DOHH2 (cell line): ENCODE measurements at regions not wholly inside any gene's neighbourhood (a gene's known extent, or its start where the extent isn't known, plus 50 kb on each side); places are given as distances from the start of the nearest gene placed in this dataset.

Experiments
- H3F3A ChIP-seq: fragments of 200-600 bp; sonication (generic), shearing (Covaris generic); 2 replicates; pipeline ENCODE4 v1.6.0; 2016; ENCODE audit warnings: antibody characterized with exemption, mild to moderate bottlenecking; ENCODE audit not compliant: control insufficient read depth, insufficient read depth
- H3K27ac ChIP-seq: fragments of 200-600 bp; sonication (generic); 2 replicates; pipeline ENCODE4 v1.5.1; 2014; ENCODE audit warnings: low read depth, mild to moderate bottlenecking, low read length, moderate library complexity
- H3K27me3 ChIP-seq: fragments of 200-600 bp; sonication (generic); 2 replicates; pipeline ENCODE4 v1.6.1; 2014; ENCODE audit warnings: mild to moderate bottlenecking, low read length, mixed read lengths; ENCODE audit not compliant: control insufficient read depth
- H3K36me3 ChIP-seq: fragments of 200-600 bp; sonication (generic); 2 replicates; pipeline ENCODE4 v1.6.1; 2014; ENCODE audit warnings: mild to moderate bottlenecking, low read length, moderate library complexity, mixed read lengths; ENCODE audit not compliant: control insufficient read depth
- H3K4me1 ChIP-seq: fragments of 200-600 bp; sonication (generic); 2 replicates; pipeline ENCODE4 v1.6.1; 2014; ENCODE audit warnings: mild to moderate bottlenecking, low read length, mixed read lengths; ENCODE audit not compliant: control insufficient read depth
- H3K4me2 ChIP-seq: fragments of 200-600 bp; sonication (generic); 2 replicates; pipeline ENCODE4 v1.6.0; 2014; ENCODE audit warnings: mild to moderate bottlenecking, low read length, moderate library complexity
- H3K4me3 ChIP-seq: fragments of 200-600 bp; sonication (generic); 2 replicates; pipeline ENCODE4 v1.5.1; 2014; ENCODE audit warnings: mild to moderate bottlenecking, low read length, mixed read lengths
- H3K79me2 ChIP-seq: fragments of 200-600 bp; sonication (generic); 2 replicates; pipeline ENCODE4 v1.6.1; 2014; ENCODE audit warnings: mild to moderate bottlenecking, low read length, mixed read lengths; ENCODE audit not compliant: control insufficient read depth
- H3K9me2 ChIP-seq: fragments of 200-600 bp; sonication (generic); replicated peaks from 2 replicates; pipeline ENCODE4 v1.6.1; 2014; ENCODE audit warnings: mild to moderate bottlenecking, low read length, mixed read lengths; ENCODE audit not compliant: control insufficient read depth
- H3K9me3 ChIP-seq: fragments of 200-600 bp; sonication (generic); 2 replicates; pipeline ENCODE4 v1.6.1; 2014; ENCODE audit warnings: antibody characterized with exemption, low read length, mixed read lengths; ENCODE audit not compliant: control insufficient read depth, insufficient read depth
- H4K20me1 ChIP-seq: fragments of 200-600 bp; sonication (generic); 2 replicates; pipeline ENCODE4 v1.6.0; 2014; ENCODE audit warnings: low read depth, mild to moderate bottlenecking, antibody characterized with exemption, low read length, moderate library complexity; ENCODE audit not compliant: control insufficient read depth, insufficient read depth
- EZH2phosphoT487 ChIP-seq: fragments of 200-600 bp; sonication (generic); IDR thresholded peaks from 2 replicates; pipeline ENCODE4 v1.6.1; 2017; ENCODE audit warnings: borderline replicate concordance, mild to moderate bottlenecking, antibody characterized with exemption, low read length, moderate library complexity, mixed read lengths
- TF ChIP-seq, protein P1 (sequence below): fragments of 200-600 bp; sonication (generic); IDR thresholded peaks from one replicate; pipeline ENCODE4 v1.5.1; 2014; ENCODE audit warnings: antibody characterized with exemption, mild to moderate bottlenecking, low read depth, low read length; ENCODE audit not compliant: poor library complexity, severe bottlenecking

DNA sequence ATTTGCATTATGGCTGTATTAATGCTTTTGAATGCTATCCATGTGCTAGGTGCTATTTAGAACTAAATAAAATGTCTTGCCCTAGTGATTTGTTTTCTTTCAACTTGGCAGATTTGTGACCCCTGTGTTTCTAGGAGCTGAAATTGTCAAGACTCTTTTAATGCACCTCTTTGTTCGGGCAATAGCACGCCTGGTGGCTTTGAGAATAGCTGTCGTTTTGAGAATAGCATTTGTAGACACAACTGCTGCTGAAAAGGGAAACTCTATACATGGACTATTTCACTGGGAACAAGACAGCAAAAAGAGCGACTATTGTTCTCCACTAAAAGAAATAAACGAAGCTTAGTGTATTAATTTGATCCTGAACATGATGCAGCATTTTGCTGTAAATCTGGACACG is 352.1 kb upstream of the ZNF521 start:
- no peaks in the 10 kb centered on the region for H3K9me3 ChIP-seq
- H4K20me1 ChIP-seq: no peaks in the 10 kb centered on the region
- no peaks in the 10 kb centered on the region for H3F3A ChIP-seq
- H3K9me2 ChIP-seq: no peaks in the 10 kb centered on the region
- no peaks in the 10 kb centered on the region for H3K79me2 ChIP-seq
- no peak overlapping the region for H3K4me3 ChIP-seq
- no peaks in the 10 kb centered on the region for H3K4me1 ChIP-seq
- no peak for TF ChIP-seq EZH2phosphoT487
- TF ChIP-seq, protein P1, sequence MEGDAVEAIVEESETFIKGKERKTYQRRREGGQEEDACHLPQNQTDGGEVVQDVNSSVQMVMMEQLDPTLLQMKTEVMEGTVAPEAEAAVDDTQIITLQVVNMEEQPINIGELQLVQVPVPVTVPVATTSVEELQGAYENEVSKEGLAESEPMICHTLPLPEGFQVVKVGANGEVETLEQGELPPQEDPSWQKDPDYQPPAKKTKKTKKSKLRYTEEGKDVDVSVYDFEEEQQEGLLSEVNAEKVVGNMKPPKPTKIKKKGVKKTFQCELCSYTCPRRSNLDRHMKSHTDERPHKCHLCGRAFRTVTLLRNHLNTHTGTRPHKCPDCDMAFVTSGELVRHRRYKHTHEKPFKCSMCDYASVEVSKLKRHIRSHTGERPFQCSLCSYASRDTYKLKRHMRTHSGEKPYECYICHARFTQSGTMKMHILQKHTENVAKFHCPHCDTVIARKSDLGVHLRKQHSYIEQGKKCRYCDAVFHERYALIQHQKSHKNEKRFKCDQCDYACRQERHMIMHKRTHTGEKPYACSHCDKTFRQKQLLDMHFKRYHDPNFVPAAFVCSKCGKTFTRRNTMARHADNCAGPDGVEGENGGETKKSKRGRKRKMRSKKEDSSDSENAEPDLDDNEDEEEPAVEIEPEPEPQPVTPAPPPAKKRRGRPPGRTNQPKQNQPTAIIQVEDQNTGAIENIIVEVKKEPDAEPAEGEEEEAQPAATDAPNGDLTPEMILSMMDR: no peak
- H3K27me3 ChIP-seq: 0 out of 2 replicates have a peak, but pooled peaks cover 3% of the 10 kb centered on the region
- H3K36me3 ChIP-seq: no peaks in the 10 kb centered on the region
- no peak overlapping the region for H3K4me2 ChIP-seq
- H3K27ac ChIP-seq: no peak overlapping the region

DNA sequence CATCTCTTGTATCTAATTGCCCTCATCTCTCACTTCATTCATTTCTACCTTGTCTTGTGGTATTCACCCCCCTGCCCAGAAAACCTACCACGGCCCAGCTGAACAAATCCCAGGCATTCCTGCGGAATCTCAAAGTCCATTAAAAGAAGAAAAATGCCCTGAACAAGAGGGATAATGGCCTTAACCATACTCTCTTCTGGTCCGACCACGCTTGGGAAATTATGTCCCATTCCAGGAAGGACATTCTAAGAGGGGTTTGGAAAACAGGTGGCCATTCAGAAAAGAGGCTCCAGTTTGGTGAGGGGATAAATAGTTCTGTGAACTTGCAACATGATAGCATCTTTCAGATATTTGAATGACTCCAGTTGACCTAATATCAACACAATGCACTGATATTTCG is 349.9 kb upstream of the ZNF521 start:
- H3K27me3 ChIP-seq: 0 out of 2 replicates have a peak, but pooled peaks cover 3% of the 10 kb centered on the region
- no peak for TF ChIP-seq EZH2phosphoT487
- H3K79me2 ChIP-seq: no peaks in the 10 kb centered on the region
- H3K36me3 ChIP-seq: no peaks in the 10 kb centered on the region
- no peak overlapping the region for H3K27ac ChIP-seq
- no peaks in the 10 kb centered on the region for H4K20me1 ChIP-seq
- no peaks in the 10 kb centered on the region for H3K4me1 ChIP-seq
- no peaks in the 10 kb centered on the region for H3K9me3 ChIP-seq
- no peaks in the 10 kb centered on the region for H3F3A ChIP-seq
- no peak overlapping the region for H3K4me2 ChIP-seq
- no peak overlapping the region for H3K4me3 ChIP-seq
- no peaks in the 10 kb centered on the region for H3K9me2 ChIP-seq

DNA sequence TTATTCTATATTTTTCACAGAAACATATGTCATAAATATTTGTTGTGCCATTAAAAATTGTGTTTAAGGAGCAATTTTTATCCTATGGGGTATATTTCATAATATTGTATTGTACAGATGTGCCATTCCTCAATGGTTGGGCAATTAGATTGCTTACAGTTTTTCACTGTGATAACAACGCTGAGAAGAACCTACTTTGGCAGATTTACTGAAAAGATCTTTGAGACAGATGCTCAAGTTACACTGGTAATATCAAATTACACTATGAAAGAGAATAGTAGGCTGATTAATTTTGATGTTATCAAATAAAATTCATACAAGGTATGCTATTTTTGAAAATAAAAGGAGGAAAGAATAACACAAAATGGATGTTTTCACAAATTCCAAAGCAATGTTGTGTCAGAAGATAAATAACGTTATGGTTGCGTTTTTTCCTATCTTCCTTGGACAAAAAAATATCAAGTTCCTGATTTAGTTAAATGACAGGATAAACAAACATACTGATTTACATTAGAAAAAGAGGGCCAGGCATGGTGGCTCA is 335.1 kb upstream of the ZNF521 start:
- Histone ChIP-seq H3K9me2 (no peaks in the 10 kb centered on the region), H3K4me3 (no peak overlapping the region), H3F3A (no peaks in the 10 kb centered on the region), H3K27me3 (no peaks in the 10 kb centered on the region), H3K4me2 (no peak overlapping the region), H4K20me1 (no peaks in the 10 kb centered on the region), H3K4me1 (no peaks in the 10 kb centered on the region), H3K9me3 (no peaks in the 10 kb centered on the region), H3K27ac (no peak overlapping the region), H3K79me2 (no peaks in the 10 kb centered on the region), H3K36me3 (no peaks in the 10 kb centered on the region)
- no peak for TF ChIP-seq EZH2phosphoT487
- TF ChIP-seq, protein P1: no peak

DNA sequence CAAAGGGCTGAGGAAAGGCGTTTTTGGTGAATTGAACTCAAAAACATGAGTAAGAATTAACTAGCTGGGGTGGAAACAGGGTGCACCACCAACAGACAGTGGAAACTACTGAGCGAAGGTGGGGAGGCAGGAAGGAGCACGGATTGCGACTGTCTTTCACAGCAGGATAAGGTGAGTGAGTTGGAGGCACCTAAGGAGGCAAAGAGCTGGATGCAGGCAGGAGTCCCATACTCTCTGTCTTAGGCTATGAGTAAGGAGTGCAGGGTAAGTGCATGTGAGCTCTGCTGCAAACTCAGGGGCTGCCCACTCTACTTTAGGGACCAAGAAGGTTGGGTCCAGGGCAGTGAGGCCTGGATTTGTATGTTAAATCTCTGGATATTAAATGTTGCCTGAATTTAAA is 333.1 kb upstream of the ZNF521 start:
- no peaks in the 10 kb centered on the region for H4K20me1 ChIP-seq
- TF ChIP-seq EZH2phosphoT487: no peak
- TF ChIP-seq, protein P1: no peak
- no peaks in the 10 kb centered on the region for H3K4me1 ChIP-seq
- H3K4me3 ChIP-seq: no peak overlapping the region
- H3K27ac ChIP-seq: no peak overlapping the region
- no peaks in the 10 kb centered on the region for H3K79me2 ChIP-seq
- H3K4me2 ChIP-seq: no peak overlapping the region
- H3K9me3 ChIP-seq: no peaks in the 10 kb centered on the region
- no peaks in the 10 kb centered on the region for H3F3A ChIP-seq
- no peaks in the 10 kb centered on the region for H3K27me3 ChIP-seq
- H3K9me2 ChIP-seq: no peaks in the 10 kb centered on the region
- H3K36me3 ChIP-seq: no peaks in the 10 kb centered on the region
